Neural cell (in vitro differentiated cells): ENCODE measurements at regions not wholly inside any gene's neighbourhood (a gene's known extent, or its start where the extent isn't known, plus 50 kb on each side); places are given as distances from the start of the nearest gene placed in this dataset.

ENCODE experiments used
- H2AFZ ChIP-seq: fragments of 200-600, 300-800 bp; sonication (generic), shearing (Covaris generic); 2 replicates; pipeline ENCODE4 v1.6.0; 2014; ENCODE audit warnings: low read depth, mild to moderate bottlenecking, antibody characterized with exemption, low read length, moderate library complexity
- H3F3A ChIP-seq: fragments of 200-600 bp; shearing (Covaris generic); 2 replicates; pipeline ENCODE4 v1.6.1; 2016; ENCODE audit warnings: mild to moderate bottlenecking, moderate library complexity, mixed read lengths, antibody characterized with exemption, low read length; ENCODE audit not compliant: insufficient read depth, poor library complexity, severe bottlenecking
- H3K27ac ChIP-seq: fragments of 200-600, 300-800 bp; sonication (generic), shearing (Covaris generic); 2 replicates; pipeline ENCODE4 v1.5.1; 2014; ENCODE audit warnings: mild to moderate bottlenecking, low read length, moderate library complexity
- H3K27me3 ChIP-seq: fragments of 300-800, 200-600 bp; sonication (generic), shearing (Covaris generic); 2 replicates; pipeline ENCODE4 v1.6.0; 2014; ENCODE audit warnings: mild to moderate bottlenecking, low read depth, low read length, moderate library complexity; ENCODE audit not compliant: insufficient read depth
- H3K36me3 ChIP-seq: fragments of 300-800, 200-600 bp; sonication (generic), shearing (Covaris generic); 2 replicates; pipeline ENCODE4 v1.5.1; 2014; ENCODE audit warnings: mild to moderate bottlenecking, antibody characterized with exemption, low read length, moderate library complexity; ENCODE audit not compliant: insufficient read depth
- H3K4me2 ChIP-seq: fragments of 300-800, 200-600 bp; sonication (generic), shearing (Covaris generic); 2 replicates; pipeline ENCODE4 v1.6.0; 2014; ENCODE audit warnings: mild to moderate bottlenecking, low read length
- H3K4me3 ChIP-seq: fragments of 300-800, 200-600 bp; sonication (generic), shearing (Covaris generic); 2 replicates; pipeline ENCODE4 v1.5.1; 2014; ENCODE audit warnings: mild to moderate bottlenecking, low read length, moderate library complexity
- H3K79me2 ChIP-seq: fragments of 200-600 bp; shearing (Covaris generic); replicated peaks from 2 replicates; pipeline ENCODE4 v1.6.0; 2014; ENCODE audit warnings: mild to moderate bottlenecking, low read length, moderate library complexity; ENCODE audit not compliant: insufficient read depth
- H3K9ac ChIP-seq: fragments of 300-800, 200-600 bp; sonication (generic), shearing (Covaris generic); 2 replicates; pipeline ENCODE4 v1.6.1; 2016; ENCODE audit warnings: mild to moderate bottlenecking, low read length, mixed read lengths
- H3K9me2 ChIP-seq: fragments of 200-600 bp; shearing (Covaris generic); 2 replicates; pipeline ENCODE4 v1.6.1; 2016; ENCODE audit warnings: mild to moderate bottlenecking, low read length, mixed read lengths; ENCODE audit not compliant: insufficient read depth
- H3K9me3 ChIP-seq: fragments of 200-600, 300-800 bp; sonication (generic), shearing (Covaris generic); 2 replicates; pipeline ENCODE4 v1.6.1; 2016; ENCODE audit warnings: mild to moderate bottlenecking, mixed run types, low read length, moderate library complexity, mixed read lengths
- H4K20me1 ChIP-seq: fragments of 200-600 bp; shearing (Covaris generic); 2 replicates; pipeline ENCODE4 v1.6.1; 2016; ENCODE audit warnings: mild to moderate bottlenecking, mixed run types; ENCODE audit not compliant: insufficient read depth
- EP300 ChIP-seq: fragments of 450-650 bp; conservative IDR thresholded peaks from 2 replicates; pipeline ENCODE4 v1.6.1; 2014; ENCODE audit warnings: antibody characterized with exemption, mild to moderate bottlenecking, moderate library complexity; ENCODE audit not compliant: poor library complexity, severe bottlenecking
- EZH2 ChIP-seq: fragments of 200-600, 300-800 bp; shearing (Covaris generic), sonication (generic); IDR thresholded peaks from 2 replicates; pipeline ENCODE4 v1.6.1; 2014; ENCODE audit warnings: antibody characterized with exemption, low read length, borderline replicate concordance, mild to moderate bottlenecking; ENCODE audit not compliant: insufficient read depth, poor library complexity, severe bottlenecking
- MXI1 ChIP-seq: fragments of 450-650 bp; conservative IDR thresholded peaks from 2 replicates; pipeline ENCODE4 v1.6.1; 2014; ENCODE audit warnings: antibody characterized with exemption, mild to moderate bottlenecking; ENCODE audit not compliant: poor library complexity, severe bottlenecking
- POLR2AphosphoS5 ChIP-seq: IDR thresholded peaks from 2 replicates; pipeline ENCODE4 v1.6.1; 2012
- RAD21 ChIP-seq: fragments of 450-650 bp; conservative IDR thresholded peaks from 2 replicates; pipeline ENCODE4 v1.6.1; 2014; ENCODE audit warnings: antibody characterized with exemption, mild to moderate bottlenecking, moderate library complexity
- SMC3 ChIP-seq: fragments of 450-650 bp; conservative IDR thresholded peaks from 2 replicates; pipeline ENCODE4 v1.6.1; 2014; ENCODE audit warnings: antibody characterized with exemption, mild to moderate bottlenecking, moderate library complexity; ENCODE audit not compliant: poor library complexity
- TAF1 ChIP-seq: IDR thresholded peaks from 2 replicates; pipeline ENCODE4 v1.6.1; 2012; ENCODE audit warnings: low read depth
- TF ChIP-seq, protein P1 (sequence below): fragments of 450-650 bp; IDR thresholded peaks from 2 replicates; pipeline ENCODE4 v1.5.1; 2014; ENCODE audit warnings: antibody characterized with exemption, mild to moderate bottlenecking, moderate library complexity; ENCODE audit not compliant: poor library complexity, severe bottlenecking
- TF ChIP-seq, protein P2 (sequence below): IDR thresholded peaks from 2 replicates; pipeline ENCODE4 v1.6.1; 2012; ENCODE audit warnings: borderline replicate concordance

DNA sequence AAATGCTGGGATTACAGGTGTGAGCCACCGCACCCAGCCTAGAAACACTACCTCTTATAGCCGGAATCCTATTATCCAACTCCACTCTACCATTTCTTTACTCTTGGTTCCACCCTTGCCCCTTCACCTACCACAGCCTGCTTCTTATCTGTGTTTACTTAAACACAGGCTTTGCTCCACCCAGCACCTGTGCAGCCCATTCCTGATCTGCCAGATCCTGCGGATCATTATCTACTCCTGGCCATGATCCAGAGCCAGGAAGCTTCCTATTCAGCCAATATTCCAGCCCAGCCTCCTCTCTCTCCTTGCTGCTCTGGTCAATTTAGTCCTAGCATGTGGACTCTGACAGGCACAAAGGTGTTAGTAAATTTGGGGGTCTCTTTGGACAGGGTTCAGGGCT is 98.8 kb upstream of the MED13 start:
- no peaks in the 10 kb centered on the region for H3K79me2 ChIP-seq
- no peaks in the 10 kb centered on the region for H3K36me3 ChIP-seq
- no peaks in the 10 kb centered on the region for H3K9me2 ChIP-seq
- no peak overlapping the region for H3K27ac ChIP-seq
- no peak overlapping the region for H3K9ac ChIP-seq
- H3K27me3 ChIP-seq, result no peaks in the 10 kb centered on the region
- H3K4me3 ChIP-seq, result no peak overlapping the region
- H3K9me3 ChIP-seq, result no peaks in the 10 kb centered on the region
- no peak overlapping the region for H2AFZ ChIP-seq
- H4K20me1 ChIP-seq, result no peaks in the 10 kb centered on the region
- H3K4me2 ChIP-seq, result no peak overlapping the region
- TF ChIP-seq, protein P1, sequence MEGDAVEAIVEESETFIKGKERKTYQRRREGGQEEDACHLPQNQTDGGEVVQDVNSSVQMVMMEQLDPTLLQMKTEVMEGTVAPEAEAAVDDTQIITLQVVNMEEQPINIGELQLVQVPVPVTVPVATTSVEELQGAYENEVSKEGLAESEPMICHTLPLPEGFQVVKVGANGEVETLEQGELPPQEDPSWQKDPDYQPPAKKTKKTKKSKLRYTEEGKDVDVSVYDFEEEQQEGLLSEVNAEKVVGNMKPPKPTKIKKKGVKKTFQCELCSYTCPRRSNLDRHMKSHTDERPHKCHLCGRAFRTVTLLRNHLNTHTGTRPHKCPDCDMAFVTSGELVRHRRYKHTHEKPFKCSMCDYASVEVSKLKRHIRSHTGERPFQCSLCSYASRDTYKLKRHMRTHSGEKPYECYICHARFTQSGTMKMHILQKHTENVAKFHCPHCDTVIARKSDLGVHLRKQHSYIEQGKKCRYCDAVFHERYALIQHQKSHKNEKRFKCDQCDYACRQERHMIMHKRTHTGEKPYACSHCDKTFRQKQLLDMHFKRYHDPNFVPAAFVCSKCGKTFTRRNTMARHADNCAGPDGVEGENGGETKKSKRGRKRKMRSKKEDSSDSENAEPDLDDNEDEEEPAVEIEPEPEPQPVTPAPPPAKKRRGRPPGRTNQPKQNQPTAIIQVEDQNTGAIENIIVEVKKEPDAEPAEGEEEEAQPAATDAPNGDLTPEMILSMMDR, result no peak
- no peak for TF ChIP-seq SMC3
- TF ChIP-seq RAD21, result no peak
- TF ChIP-seq MXI1, result no peak
- TF ChIP-seq EZH2, result no peak
- TF ChIP-seq POLR2AphosphoS5, result no peak
- no peak for TF ChIP-seq TAF1
- no peak for TF ChIP-seq EP300
- TF ChIP-seq, protein P2, sequence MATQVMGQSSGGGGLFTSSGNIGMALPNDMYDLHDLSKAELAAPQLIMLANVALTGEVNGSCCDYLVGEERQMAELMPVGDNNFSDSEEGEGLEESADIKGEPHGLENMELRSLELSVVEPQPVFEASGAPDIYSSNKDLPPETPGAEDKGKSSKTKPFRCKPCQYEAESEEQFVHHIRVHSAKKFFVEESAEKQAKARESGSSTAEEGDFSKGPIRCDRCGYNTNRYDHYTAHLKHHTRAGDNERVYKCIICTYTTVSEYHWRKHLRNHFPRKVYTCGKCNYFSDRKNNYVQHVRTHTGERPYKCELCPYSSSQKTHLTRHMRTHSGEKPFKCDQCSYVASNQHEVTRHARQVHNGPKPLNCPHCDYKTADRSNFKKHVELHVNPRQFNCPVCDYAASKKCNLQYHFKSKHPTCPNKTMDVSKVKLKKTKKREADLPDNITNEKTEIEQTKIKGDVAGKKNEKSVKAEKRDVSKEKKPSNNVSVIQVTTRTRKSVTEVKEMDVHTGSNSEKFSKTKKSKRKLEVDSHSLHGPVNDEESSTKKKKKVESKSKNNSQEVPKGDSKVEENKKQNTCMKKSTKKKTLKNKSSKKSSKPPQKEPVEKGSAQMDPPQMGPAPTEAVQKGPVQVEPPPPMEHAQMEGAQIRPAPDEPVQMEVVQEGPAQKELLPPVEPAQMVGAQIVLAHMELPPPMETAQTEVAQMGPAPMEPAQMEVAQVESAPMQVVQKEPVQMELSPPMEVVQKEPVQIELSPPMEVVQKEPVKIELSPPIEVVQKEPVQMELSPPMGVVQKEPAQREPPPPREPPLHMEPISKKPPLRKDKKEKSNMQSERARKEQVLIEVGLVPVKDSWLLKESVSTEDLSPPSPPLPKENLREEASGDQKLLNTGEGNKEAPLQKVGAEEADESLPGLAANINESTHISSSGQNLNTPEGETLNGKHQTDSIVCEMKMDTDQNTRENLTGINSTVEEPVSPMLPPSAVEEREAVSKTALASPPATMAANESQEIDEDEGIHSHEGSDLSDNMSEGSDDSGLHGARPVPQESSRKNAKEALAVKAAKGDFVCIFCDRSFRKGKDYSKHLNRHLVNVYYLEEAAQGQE, result no peak
- no peaks in the 10 kb centered on the region for H3F3A ChIP-seq

DNA sequence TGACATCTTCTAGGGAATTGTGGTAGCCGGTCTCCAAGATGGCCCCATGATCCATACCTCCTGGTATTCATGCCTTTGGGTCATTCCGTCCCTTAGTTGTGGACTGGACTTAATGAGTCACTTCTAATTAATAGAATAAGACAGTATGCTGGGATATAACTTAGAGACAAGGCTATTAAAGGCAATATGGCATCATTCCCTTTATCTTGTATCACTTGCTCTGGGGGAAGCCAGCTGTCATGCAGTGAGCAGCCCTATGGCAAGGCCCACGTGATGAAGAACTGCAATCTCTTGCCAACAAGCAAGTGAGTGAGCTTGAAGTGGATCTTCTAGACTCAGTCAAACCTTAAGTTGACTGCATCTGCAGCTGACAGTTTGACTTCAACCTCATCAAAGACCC is 97.8 kb upstream of the MED13 start:
- H3K9me2 ChIP-seq, result no peaks in the 10 kb centered on the region
- H3F3A ChIP-seq, result no peaks in the 10 kb centered on the region
- no peaks in the 10 kb centered on the region for H4K20me1 ChIP-seq
- no peak overlapping the region for H3K27ac ChIP-seq
- no peaks in the 10 kb centered on the region for H3K9me3 ChIP-seq
- H3K27me3 ChIP-seq, result no peaks in the 10 kb centered on the region
- H3K9ac ChIP-seq, result no peak overlapping the region
- H3K36me3 ChIP-seq, result no peaks in the 10 kb centered on the region
- no peak overlapping the region for H3K4me3 ChIP-seq
- H3K79me2 ChIP-seq, result no peaks in the 10 kb centered on the region
- TF ChIP-seq TAF1, result no peak
- H3K4me2 ChIP-seq, result no peak overlapping the region
- H2AFZ ChIP-seq, result no peak overlapping the region
